T-helper 2 cell (primary cell): ENCODE measurements at regions not wholly inside any gene's neighbourhood (a gene's known extent, or its start where the extent isn't known, plus 50 kb on each side); places are given as distances from the start of the nearest gene placed in this dataset.

Experiments
- DNase-seq, 5 experiments: peaks; one replicate each; pipeline versions ENCODE4 v3.0.0 to v3.0.0-alpha.2; 2012 to 2022

GRCh38 chr7:98679741-98680140, 62.7 kb downstream of the NPTX2 start:
- no peak for DNase-seq

DNA sequence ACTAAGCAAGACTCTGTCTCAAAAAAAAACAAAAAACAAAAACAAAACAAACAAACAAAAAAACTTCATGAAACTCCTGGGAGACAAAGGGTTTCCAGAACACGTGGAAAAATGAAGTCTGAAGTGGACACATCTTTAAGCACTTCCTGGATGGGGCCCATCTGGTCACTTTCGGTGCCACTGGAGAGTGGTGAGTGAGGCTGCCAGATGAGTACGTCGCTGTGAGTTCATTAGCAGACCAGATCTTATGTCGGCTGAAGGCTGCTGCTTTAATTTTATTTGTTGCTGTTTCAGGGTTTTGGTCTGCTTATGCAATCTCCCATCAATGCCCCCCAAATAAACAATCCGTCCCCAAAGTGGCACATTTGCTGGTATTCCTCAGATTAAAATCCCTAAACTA, 64.4 kb downstream of the NPTX2 start:
- no peak for DNase-seq

GRCh38 chr7:98681951-98682350, 64.9 kb downstream of the NPTX2 start:
- no peak for DNase-seq

- no peak for DNase-seq
Measured at GRCh38 chr7:98683514-98683913, 66.4 kb downstream of the NPTX2 start.

- DNase-seq: no peak
Measured at GRCh38 chr7:98685541-98685940, 68.5 kb downstream of the NPTX2 start.

- DNase-seq: no peak
Measured at GRCh38 chr7:98686466-98687080, 69.5 kb downstream of the NPTX2 start.

GRCh38 chr7:98687111-98687751, 70.1 kb downstream of the NPTX2 start:
- DNase-seq: no peak

- DNase-seq: no peak
Measured at GRCh38 chr7:98691619-98692018, 74.5 kb downstream of the NPTX2 start.

DNA sequence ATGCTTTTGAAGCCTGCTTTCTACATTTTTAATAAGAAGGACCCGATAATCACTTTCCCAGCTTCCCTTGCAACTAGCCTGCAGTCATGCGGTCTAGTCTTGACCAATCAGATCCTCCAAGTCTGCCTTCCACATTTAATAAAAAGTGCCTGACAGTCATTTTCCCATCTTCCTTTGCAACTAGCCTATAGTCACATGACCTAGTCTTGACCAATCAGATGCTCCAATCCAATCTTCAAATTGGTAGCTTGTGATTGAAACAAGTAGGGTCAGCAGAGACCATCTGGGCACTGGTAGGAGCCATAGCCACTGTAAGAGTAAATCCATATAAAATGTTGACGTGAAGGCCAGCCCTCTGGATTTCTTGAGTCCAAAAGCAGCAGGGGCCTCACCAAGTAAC, 80.0 kb downstream of the NPTX2 start:
- no peak for DNase-seq

GRCh38 chr7:98697485-98698240, 80.6 kb downstream of the NPTX2 start:
- DNase-seq: no peak

- DNase-seq: no peak
Measured at GRCh38 chr7:98698976-98699375, 81.9 kb downstream of the NPTX2 start.

GRCh38 chr7:98700533-98700932, 83.4 kb downstream of the NPTX2 start:
- no peak for DNase-seq

- no peak for DNase-seq
Measured at GRCh38 chr7:98701372-98701771, 84.3 kb downstream of the NPTX2 start.

GRCh38 chr7:98702021-98702420, 84.9 kb downstream of the NPTX2 start:
- no peak for DNase-seq

DNA sequence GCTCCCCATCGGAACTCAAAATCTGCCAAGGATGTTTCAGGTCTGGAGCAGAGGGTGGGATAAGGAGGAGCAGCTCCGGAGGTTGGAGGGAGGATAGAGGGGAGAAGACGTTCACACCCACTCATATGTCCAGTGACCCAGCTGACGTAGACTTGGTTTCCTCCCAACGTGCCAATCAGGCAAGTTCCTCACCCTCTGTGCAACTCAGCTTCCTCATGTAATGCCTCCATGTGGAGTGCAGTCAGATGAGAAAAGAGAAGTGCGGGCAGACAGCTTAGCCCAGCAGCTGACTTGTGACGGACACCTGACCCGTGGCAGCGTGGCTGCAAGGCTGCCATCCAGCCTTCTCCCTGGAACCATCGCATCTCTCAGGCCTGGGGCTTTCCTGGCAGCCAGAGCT, 86.8 kb downstream of the NPTX2 start:
- no peak for DNase-seq

DNA sequence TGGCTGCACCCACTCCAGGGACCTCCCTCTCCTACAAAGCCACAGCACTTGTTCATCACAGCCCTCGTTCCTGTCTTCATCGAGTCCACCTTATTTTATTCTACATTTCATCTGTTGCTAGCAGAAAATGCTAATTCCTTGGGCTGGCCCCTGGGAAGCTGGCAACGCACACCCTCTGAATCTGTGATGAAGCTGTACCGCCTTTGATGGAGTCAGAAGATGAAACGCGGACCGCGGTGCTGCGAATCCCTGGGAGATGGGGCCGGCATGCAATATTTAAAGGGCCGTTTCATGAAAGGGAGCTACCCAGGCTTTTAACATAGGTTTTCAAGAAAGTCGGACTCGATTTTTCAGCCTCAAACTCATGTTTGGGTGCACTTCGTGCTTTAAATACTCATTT, 88.5 kb downstream of the NPTX2 start:
- no peak for DNase-seq

GRCh38 chr7:98707076-98707475, 90.0 kb downstream of the NPTX2 start:
- no peak for DNase-seq

- no peak for DNase-seq
Measured at GRCh38 chr7:98711945-98712344, 94.9 kb downstream of the NPTX2 start.

DNA sequence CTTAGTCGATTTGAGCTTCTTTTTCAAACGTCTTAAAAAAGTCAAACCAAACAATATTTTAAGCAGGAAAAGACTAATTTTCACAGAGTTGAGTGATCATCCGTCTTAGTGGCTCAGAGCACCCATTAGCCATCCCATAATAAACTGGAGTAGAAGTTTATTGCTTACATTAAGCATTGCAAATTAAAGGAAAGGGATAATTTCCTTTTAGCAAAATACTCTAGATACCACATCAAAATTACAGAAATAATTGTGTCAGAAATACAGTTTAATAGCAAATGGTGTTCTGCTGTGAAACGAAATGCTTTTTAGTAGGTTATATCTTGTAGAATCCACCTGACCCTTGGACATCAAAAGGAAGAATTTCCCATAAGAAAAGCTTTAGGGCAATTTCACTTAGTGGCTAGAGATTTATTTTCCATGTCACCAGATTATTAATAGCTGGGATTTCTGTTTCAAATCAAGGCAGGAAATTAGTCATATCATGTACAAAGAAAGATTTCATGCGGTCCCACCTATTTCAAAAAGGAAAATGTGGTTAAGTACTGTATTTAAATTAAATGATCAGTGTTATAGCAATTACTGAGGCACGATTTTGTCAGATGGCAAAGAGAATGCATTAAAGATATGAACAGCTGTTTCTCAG, 96.2 kb downstream of the NPTX2 start:
- no peak for DNase-seq

- no peak for DNase-seq
Measured at GRCh38 chr7:98719396-98719795, 102.3 kb downstream of the NPTX2 start.

DNA sequence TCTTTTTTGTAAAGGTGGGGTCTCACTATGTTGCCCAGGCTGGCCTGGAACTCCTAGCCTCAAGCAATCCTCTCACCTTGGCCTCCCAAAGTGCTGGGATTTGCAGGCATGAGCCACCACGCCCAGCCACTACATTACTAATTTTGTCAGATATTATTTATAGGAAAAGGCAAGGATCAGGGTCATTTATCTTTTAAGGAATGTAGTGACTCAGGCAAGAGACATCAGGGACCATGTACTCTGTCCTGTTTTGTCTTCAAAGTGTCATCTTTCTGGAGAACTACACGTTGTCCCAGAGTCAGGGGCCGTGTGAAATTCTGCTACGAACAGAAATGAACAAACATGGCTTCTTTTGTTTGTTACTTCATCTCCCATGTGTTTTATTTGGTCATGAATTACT, 105.3 kb downstream of the NPTX2 start:
- no peak for DNase-seq

DNA sequence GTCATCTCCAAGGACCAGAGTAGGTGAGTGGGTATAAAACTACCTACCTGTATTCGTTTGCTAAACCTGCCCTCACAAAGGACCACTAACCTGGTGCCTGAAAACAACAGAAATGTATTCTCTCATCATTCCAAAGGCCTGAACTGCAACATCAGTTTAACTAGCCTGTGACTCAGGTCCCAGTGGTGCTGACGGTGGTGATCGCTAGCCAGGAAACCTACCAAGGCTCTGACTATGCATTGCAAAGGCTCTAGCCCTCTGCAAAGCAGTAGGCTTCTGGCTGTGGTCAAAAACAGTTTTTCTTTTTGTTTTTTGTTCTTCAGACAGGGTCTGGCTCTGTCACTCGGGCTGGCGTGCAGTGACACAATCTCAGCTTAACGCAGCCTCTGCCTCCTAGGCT, 107.5 kb downstream of the NPTX2 start:
- no peak for DNase-seq

- no peak for DNase-seq
Measured at GRCh38 chr7:98727146-98727709, 110.1 kb downstream of the NPTX2 start.
